ENCODE measurements at regions not wholly inside any gene's neighbourhood (a gene's known extent, or its start where the extent isn't known, plus 50 kb on each side); places are given as distances from the start of the nearest gene placed in this dataset.

DNA sequence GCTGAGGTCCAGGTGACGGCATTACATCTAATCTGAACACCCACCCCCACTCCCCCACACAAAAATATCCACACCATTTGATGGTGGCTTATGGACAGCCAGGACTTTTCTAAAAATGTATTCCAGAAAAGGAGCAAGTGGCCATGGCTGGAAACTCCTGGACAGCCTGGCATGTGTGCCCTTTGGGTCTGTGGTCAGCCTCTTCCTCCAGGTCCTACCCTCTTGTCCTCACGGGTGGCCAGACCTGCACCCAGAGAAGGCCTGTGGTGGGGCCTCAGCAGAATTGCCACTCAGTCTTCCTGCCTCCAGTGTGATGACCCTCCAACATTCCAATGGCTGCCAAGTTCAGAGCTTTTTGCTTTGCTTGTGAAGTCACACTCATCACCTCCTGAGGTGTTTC is 600.6 kb downstream of the AJAP1 start:
- Mint-ChIP-seq H3K36me3 (ENCODE audit: low read depth) (peaks cover 7% of the 10 kb centered on the region), H3K27ac (no peak overlapping the region), H3K4me3 (no peak overlapping the region), H3K4me1 (no peaks in the 10 kb centered on the region), H3K27me3 (ENCODE audit: insufficient read depth, low read depth, poor library complexity) (no peaks in the 10 kb centered on the region), H3K9me3 (peaks cover 31% of the 10 kb centered on the region)
- H2AFZ ChIP-seq = no peak overlapping the region
- no peak for ATAC-seq
- no peak overlapping the region for H3K27ac ChIP-seq (ENCODE audit: low read depth)
- no peaks in the 10 kb centered on the region for H4K20me1 ChIP-seq (replicated peaks; ENCODE audit: insufficient read depth)
- no peak for DNase-seq (ENCODE audit: low spot score)
- H3K27me3 ChIP-seq (ENCODE audit: insufficient read depth) = no peaks in the 10 kb centered on the region
- no peaks in the 10 kb centered on the region; the same call in 1 of the 2 replicates for H3K36me3 ChIP-seq (ENCODE audit: insufficient read depth)
- TF ChIP-seq NANOG (IDR thresholded peaks at IDR 0.05; ENCODE audit: borderline replicate concordance) = no peak
- no peak for TF ChIP-seq POLR2AphosphoS5 (IDR thresholded peaks at IDR 0.05; ENCODE audit: low read depth)
- no peak for TF ChIP-seq CREB1 (CRISPR knock-in tag; IDR thresholded peaks at IDR 0.05; ENCODE audit: low read depth)
- TF ChIP-seq, protein P1, sequence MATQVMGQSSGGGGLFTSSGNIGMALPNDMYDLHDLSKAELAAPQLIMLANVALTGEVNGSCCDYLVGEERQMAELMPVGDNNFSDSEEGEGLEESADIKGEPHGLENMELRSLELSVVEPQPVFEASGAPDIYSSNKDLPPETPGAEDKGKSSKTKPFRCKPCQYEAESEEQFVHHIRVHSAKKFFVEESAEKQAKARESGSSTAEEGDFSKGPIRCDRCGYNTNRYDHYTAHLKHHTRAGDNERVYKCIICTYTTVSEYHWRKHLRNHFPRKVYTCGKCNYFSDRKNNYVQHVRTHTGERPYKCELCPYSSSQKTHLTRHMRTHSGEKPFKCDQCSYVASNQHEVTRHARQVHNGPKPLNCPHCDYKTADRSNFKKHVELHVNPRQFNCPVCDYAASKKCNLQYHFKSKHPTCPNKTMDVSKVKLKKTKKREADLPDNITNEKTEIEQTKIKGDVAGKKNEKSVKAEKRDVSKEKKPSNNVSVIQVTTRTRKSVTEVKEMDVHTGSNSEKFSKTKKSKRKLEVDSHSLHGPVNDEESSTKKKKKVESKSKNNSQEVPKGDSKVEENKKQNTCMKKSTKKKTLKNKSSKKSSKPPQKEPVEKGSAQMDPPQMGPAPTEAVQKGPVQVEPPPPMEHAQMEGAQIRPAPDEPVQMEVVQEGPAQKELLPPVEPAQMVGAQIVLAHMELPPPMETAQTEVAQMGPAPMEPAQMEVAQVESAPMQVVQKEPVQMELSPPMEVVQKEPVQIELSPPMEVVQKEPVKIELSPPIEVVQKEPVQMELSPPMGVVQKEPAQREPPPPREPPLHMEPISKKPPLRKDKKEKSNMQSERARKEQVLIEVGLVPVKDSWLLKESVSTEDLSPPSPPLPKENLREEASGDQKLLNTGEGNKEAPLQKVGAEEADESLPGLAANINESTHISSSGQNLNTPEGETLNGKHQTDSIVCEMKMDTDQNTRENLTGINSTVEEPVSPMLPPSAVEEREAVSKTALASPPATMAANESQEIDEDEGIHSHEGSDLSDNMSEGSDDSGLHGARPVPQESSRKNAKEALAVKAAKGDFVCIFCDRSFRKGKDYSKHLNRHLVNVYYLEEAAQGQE (IDR thresholded peaks at IDR 0.05; ENCODE audit: unreplicated experiment) = no peak
- no peak for TF ChIP-seq STAT1 (IDR thresholded peaks at IDR 0.05; ENCODE audit: unreplicated experiment)
- TF ChIP-seq JUNB (IDR thresholded peaks at IDR 0.05; ENCODE audit: unreplicated experiment) = no peak
- TF ChIP-seq, protein P2, sequence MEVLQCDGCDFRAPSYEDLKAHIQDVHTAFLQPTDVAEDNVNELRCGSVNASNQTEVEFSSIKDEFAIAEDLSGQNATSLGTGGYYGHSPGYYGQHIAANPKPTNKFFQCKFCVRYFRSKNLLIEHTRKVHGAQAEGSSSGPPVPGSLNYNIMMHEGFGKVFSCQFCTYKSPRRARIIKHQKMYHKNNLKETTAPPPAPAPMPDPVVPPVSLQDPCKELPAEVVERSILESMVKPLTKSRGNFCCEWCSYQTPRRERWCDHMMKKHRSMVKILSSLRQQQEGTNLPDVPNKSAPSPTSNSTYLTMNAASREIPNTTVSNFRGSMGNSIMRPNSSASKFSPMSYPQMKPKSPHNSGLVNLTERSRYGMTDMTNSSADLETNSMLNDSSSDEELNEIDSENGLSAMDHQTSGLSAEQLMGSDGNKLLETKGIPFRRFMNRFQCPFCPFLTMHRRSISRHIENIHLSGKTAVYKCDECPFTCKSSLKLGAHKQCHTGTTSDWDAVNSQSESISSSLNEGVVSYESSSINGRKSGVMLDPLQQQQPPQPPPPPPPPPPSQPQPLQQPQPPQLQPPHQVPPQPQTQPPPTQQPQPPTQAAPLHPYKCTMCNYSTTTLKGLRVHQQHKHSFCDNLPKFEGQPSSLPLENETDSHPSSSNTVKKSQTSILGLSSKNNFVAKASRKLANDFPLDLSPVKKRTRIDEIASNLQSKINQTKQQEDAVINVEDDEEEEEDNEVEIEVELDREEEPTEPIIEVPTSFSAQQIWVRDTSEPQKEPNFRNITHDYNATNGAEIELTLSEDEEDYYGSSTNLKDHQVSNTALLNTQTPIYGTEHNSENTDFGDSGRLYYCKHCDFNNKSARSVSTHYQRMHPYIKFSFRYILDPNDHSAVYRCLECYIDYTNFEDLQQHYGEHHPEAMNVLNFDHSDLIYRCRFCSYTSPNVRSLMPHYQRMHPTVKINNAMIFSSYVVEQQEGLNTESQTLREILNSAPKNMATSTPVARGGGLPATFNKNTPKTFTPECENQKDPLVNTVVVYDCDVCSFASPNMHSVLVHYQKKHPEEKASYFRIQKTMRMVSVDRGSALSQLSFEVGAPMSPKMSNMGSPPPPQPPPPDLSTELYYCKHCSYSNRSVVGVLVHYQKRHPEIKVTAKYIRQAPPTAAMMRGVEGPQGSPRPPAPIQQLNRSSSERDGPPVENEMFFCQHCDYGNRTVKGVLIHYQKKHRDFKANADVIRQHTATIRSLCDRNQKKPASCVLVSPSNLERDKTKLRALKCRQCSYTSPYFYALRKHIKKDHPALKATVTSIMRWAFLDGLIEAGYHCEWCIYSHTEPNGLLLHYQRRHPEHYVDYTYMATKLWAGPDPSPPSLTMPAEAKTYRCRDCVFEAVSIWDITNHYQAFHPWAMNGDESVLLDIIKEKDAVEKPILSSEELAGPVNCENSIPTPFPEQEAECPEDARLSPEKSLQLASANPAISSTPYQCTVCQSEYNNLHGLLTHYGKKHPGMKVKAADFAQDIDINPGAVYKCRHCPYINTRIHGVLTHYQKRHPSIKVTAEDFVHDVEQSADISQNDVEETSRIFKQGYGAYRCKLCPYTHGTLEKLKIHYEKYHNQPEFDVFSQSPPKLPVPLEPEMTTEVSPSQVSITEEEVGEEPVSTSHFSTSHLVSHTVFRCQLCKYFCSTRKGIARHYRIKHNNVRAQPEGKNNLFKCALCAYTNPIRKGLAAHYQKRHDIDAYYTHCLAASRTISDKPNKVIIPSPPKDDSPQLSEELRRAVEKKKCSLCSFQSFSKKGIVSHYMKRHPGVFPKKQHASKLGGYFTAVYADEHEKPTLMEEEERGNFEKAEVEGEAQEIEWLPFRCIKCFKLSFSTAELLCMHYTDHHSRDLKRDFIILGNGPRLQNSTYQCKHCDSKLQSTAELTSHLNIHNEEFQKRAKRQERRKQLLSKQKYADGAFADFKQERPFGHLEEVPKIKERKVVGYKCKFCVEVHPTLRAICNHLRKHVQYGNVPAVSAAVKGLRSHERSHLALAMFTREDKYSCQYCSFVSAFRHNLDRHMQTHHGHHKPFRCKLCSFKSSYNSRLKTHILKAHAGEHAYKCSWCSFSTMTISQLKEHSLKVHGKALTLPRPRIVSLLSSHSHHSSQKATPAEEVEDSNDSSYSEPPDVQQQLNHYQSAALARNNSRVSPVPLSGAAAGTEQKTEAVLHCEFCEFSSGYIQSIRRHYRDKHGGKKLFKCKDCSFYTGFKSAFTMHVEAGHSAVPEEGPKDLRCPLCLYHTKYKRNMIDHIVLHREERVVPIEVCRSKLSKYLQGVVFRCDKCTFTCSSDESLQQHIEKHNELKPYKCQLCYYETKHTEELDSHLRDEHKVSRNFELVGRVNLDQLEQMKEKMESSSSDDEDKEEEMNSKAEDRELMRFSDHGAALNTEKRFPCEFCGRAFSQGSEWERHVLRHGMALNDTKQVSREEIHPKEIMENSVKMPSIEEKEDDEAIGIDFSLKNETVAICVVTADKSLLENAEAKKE (CRISPR knock-in tag; IDR thresholded peaks at IDR 0.05) = no peak
- TF ChIP-seq EZH2phosphoT487 (IDR thresholded peaks at IDR 0.05; ENCODE audit: unreplicated experiment) = no peak
- TF ChIP-seq ZNF114 (CRISPR knock-in tag; IDR thresholded peaks at IDR 0.05) = no peak
- H3K9me2 ChIP-seq (ENCODE audit: insufficient read depth) = no peaks in the 10 kb centered on the region
- H3K4me3 ChIP-seq = no peak overlapping the region
- no peaks in the 10 kb centered on the region for H3K79me2 ChIP-seq (replicated peaks; ENCODE audit: insufficient read depth)
- no peaks in the 10 kb centered on the region for H3F3A ChIP-seq (replicated peaks; ENCODE audit: low read depth)
- H3K4me2 ChIP-seq = no peak overlapping the region
- H3K4me1 ChIP-seq (ENCODE audit: insufficient read depth) = no peaks in the 10 kb centered on the region
